Activated naive CD4-positive, alpha-beta T cell treated with anti-CD3 and anti-CD28 coated beads, Interleukin-2, amount 10 ng/mL, durations not matched to agents 7 days and 5 days (primary cell): ENCODE measurements at regions not wholly inside any gene's neighbourhood (a gene's known extent, or its start where the extent isn't known, plus 50 kb on each side); places are given as distances from the start of the nearest gene placed in this dataset.

Experiments
- CTCF ChIA-PET: fragments of 350-600 bp; sonication (Branson Sonifier 250); formaldehyde crosslinking; loops from one replicate; lab custom pipeline; 2021; ENCODE audit warnings: antibody characterized with exemption; lab: Charles Lee
- DNase-seq: peaks from one replicate; pipeline ENCODE4 v3.0.0-alpha.2; 2020
- H3K27ac Mint-ChIP-seq: one replicate; pipeline ENCODE4 v1.8.0; 2021; ENCODE audit warnings: mild to moderate bottlenecking, moderate library complexity, mixed read lengths
- H3K27me3 Mint-ChIP-seq: one replicate; pipeline ENCODE4 v1.8.0; 2021; ENCODE audit warnings: mild to moderate bottlenecking, mixed read lengths
- H3K36me3 Mint-ChIP-seq: one replicate; pipeline ENCODE4 v1.8.0; 2021; ENCODE audit warnings: mixed read lengths
- H3K4me1 Mint-ChIP-seq: one replicate; pipeline ENCODE4 v1.8.0; 2021; ENCODE audit warnings: mixed read lengths
- H3K4me3 Mint-ChIP-seq: one replicate; pipeline ENCODE4 v1.8.0; 2021; ENCODE audit warnings: mild to moderate bottlenecking, moderate library complexity, mixed read lengths
- H3K9me3 Mint-ChIP-seq: one replicate; pipeline ENCODE4 v1.8.0; 2021; ENCODE audit warnings: mixed read lengths

GRCh38 chr7:94266238-94266644 lies 128.5 kb upstream of the COL1A2 start:
- Mint-ChIP-seq H3K27ac (no peak overlapping the region), H3K27me3 (peaks cover 2% of the 10 kb centered on the region), H3K36me3 (no peaks in the 10 kb centered on the region), H3K4me1 (no peaks in the 10 kb centered on the region), H3K4me3 (no peak overlapping the region), H3K9me3 (no peaks in the 10 kb centered on the region)
- no peak for DNase-seq
- CTCF ChIA-PET = no interaction called here

- Mint-ChIP-seq H3K27me3 (no peaks in the 10 kb centered on the region), H3K36me3 (no peaks in the 10 kb centered on the region), H3K9me3 (no peaks in the 10 kb centered on the region), H3K4me3 (no peak overlapping the region), H3K27ac (no peak overlapping the region), H3K4me1 (no peaks in the 10 kb centered on the region)
- DNase-seq = no peak
- CTCF ChIA-PET = no interaction called here
Measured at GRCh38 chr7:94270772-94271171, 123.9 kb upstream of the COL1A2 start.

DNA sequence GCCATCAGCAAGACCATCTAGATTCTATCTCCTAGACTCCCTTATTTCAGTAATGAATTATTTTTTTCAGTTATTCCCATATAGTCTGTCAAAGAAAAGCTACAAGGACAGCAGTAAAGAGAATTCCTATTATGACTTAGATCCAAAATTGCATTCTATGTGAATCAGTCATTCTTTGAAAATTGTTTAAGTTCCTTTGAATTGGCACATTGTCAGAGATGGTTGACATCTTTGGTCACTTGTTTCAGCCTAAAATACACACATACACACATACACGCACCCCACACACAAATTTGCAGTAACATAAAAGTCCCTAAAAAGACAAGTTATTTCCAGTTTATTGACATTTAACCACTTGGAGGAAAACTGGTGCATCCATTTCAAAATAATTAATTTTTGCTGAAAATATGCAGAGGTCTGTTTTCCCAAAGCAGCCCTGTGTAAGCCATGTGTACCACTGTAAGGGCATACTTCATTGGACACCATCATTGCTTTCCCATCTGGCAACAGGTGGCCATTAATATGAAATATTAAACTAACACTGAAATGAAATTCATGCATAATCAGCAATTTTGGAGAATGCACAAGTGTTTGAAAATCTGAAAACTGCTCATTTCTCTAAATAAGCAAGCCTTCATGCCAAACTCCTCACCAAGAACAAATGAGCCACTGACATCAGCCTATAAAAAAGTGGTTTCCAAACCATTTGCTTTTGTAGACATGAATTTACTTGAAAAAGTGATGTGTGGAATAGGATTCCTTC lies 121.7 kb upstream of the COL1A2 start:
- no peak for DNase-seq
- H3K27ac Mint-ChIP-seq = no peak overlapping the region
- no peaks in the 10 kb centered on the region for H3K36me3 Mint-ChIP-seq
- H3K4me3 Mint-ChIP-seq = no peak overlapping the region
- no peaks in the 10 kb centered on the region for H3K4me1 Mint-ChIP-seq
- H3K27me3 Mint-ChIP-seq = no peaks in the 10 kb centered on the region
- CTCF ChIA-PET = no interaction called here
- H3K9me3 Mint-ChIP-seq = no peaks in the 10 kb centered on the region

DNA sequence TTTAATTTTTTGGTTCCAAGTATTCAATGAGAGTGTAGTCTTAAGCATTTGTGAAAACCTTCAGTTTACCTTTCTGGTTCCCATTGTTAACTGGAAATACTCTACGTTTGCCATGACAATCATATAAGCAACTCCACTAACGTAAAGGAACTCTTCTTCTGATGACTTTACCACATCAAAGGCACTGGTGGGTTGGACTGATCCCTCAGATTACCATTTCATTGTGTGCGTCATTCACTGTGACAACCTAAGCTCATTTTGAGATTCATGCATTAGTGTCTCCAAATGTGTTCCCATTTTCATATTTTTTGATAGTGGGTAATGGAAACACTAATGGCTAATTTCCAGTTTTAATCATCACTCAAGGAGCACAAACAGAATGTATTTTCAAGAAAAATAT lies 119.9 kb upstream of the COL1A2 start:
- no peaks in the 10 kb centered on the region for H3K27me3 Mint-ChIP-seq
- H3K4me3 Mint-ChIP-seq = no peak overlapping the region
- no peaks in the 10 kb centered on the region for H3K36me3 Mint-ChIP-seq
- H3K4me1 Mint-ChIP-seq = no peaks in the 10 kb centered on the region
- no peak overlapping the region for H3K27ac Mint-ChIP-seq
- H3K9me3 Mint-ChIP-seq = no peaks in the 10 kb centered on the region
- CTCF ChIA-PET = interaction anchor here (1.5 kb wide), 1 partner anchor 121 kb away, joined by 3 read pairs; no protein-coding TSS in a partner anchor
- no peak for DNase-seq

GRCh38 chr7:94276027-94276426 lies 118.7 kb upstream of the COL1A2 start:
- CTCF ChIA-PET = no interaction called here
- no peaks in the 10 kb centered on the region for H3K9me3 Mint-ChIP-seq
- no peak overlapping the region for H3K4me3 Mint-ChIP-seq
- H3K27ac Mint-ChIP-seq = no peak overlapping the region
- no peak for DNase-seq
- no peaks in the 10 kb centered on the region for H3K4me1 Mint-ChIP-seq
- H3K27me3 Mint-ChIP-seq = no peaks in the 10 kb centered on the region
- no peaks in the 10 kb centered on the region for H3K36me3 Mint-ChIP-seq

DNA sequence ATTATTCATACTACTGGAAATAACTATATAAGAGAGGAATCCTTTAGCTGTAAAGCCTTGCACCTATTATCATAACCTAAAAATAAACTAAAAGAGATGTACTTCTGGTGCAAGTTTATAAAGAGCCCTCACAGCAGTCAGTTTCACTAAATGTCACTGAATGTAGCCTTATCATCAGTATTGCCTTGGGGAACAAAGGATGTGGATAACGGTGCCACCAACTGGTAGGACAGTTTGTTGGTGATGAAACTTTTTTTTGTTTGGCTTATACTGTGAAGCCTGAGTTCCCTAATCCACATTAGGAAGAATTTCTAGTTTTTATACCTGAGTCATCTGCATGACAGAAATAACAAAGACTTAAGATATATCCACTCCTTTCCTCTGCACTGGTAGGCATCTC lies 117.9 kb upstream of the COL1A2 start:
- Mint-ChIP-seq H3K4me1 (no peaks in the 10 kb centered on the region), H3K27ac (no peak overlapping the region), H3K9me3 (no peaks in the 10 kb centered on the region), H3K4me3 (no peak overlapping the region), H3K36me3 (no peaks in the 10 kb centered on the region), H3K27me3 (no peaks in the 10 kb centered on the region)
- DNase-seq = no peak
- CTCF ChIA-PET = no interaction called here

DNA sequence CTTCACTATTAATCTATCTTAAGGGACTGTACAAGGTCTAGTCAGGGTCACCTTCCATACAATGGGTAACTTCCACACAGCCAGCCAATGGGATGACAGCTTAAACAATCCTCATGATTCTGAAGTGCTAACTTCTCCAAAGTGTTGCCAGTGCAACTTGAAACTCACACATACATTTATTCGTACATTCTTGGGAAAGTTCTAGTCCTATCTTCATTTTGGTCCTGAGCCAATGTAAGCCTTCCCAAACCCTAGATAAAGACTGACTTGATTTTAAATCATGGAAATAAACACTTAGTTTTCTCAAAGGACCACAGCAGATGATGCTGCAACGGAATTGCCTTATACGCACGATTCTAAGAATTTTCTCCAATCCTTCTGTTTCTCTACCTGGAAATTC lies 117.5 kb upstream of the COL1A2 start:
- CTCF ChIA-PET = no interaction called here
- Mint-ChIP-seq H3K9me3 (no peaks in the 10 kb centered on the region), H3K27ac (no peak overlapping the region)

DNA sequence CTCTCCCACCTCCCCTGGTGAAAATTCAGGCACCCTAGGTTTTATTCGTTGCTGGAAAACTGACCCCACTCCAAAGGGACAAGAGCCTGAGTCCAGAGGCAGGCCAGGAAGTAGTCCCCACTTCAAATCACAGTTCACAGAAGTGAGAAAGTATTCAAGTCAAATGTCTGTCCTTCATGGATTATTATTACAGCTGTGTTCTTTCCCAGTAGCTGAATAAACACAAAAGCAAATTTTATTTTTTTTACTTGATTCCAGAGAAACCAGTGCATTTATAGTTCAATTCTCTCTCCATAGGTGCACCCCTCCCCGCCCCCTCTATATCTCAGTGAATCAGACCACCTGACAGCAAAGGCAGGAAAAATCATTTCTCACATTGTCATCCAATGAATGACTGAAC lies 113.8 kb upstream of the COL1A2 start:
- no peak for DNase-seq
- Mint-ChIP-seq H3K27ac (no peak overlapping the region), H3K4me3 (no peak overlapping the region), H3K4me1 (no peaks in the 10 kb centered on the region), H3K36me3 (no peaks in the 10 kb centered on the region), H3K27me3 (no peaks in the 10 kb centered on the region), H3K9me3 (no peaks in the 10 kb centered on the region)
- CTCF ChIA-PET = no interaction called here

More for the DNA sequence above, 117.5 kb upstream of the COL1A2 start:
- Mint-ChIP-seq H3K36me3 (no peaks in the 10 kb centered on the region), H3K27me3 (no peaks in the 10 kb centered on the region), H3K4me3 (no peak overlapping the region), H3K4me1 (no peaks in the 10 kb centered on the region)
- no peak for DNase-seq

DNA sequence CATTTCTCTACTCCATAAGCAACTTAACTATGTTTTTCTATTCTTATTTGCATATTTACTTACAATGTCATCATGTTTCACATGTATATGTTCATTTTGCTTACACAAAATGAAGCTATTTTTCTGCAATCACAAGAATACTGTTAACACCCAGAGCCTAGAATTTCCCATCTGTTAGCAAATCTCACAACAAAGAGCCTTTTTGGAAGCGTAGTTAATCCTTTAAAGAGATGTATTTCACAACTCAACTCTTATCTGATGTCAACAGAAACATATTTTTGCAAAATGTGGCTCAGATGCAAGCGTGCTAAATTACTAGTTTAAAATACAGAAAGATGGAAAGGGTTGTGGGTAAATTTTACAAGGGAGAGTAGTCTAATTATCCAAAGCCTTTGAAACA lies 110.6 kb upstream of the COL1A2 start:
- Mint-ChIP-seq H3K27me3 (no peaks in the 10 kb centered on the region), H3K4me3 (no peak overlapping the region), H3K36me3 (no peaks in the 10 kb centered on the region), H3K9me3 (no peaks in the 10 kb centered on the region), H3K27ac (no peak overlapping the region), H3K4me1 (no peaks in the 10 kb centered on the region)
- no peak for DNase-seq
- CTCF ChIA-PET = no interaction called here

GRCh38 chr7:94286111-94286510 lies 108.6 kb upstream of the COL1A2 start:
- no peaks in the 10 kb centered on the region for H3K9me3 Mint-ChIP-seq
- DNase-seq = no peak
- H3K36me3 Mint-ChIP-seq = no peaks in the 10 kb centered on the region
- no peaks in the 10 kb centered on the region for H3K4me1 Mint-ChIP-seq
- H3K27ac Mint-ChIP-seq = no peak overlapping the region
- H3K27me3 Mint-ChIP-seq = no peaks in the 10 kb centered on the region
- CTCF ChIA-PET = no interaction called here
- no peak overlapping the region for H3K4me3 Mint-ChIP-seq

- Mint-ChIP-seq H3K27me3 (no peaks in the 10 kb centered on the region), H3K27ac (no peak overlapping the region), H3K9me3 (no peaks in the 10 kb centered on the region), H3K4me1 (no peaks in the 10 kb centered on the region), H3K36me3 (no peaks in the 10 kb centered on the region), H3K4me3 (no peak overlapping the region)
- CTCF ChIA-PET = no interaction called here
- no peak for DNase-seq
Measured at GRCh38 chr7:94288096-94288495, 106.6 kb upstream of the COL1A2 start.

DNA sequence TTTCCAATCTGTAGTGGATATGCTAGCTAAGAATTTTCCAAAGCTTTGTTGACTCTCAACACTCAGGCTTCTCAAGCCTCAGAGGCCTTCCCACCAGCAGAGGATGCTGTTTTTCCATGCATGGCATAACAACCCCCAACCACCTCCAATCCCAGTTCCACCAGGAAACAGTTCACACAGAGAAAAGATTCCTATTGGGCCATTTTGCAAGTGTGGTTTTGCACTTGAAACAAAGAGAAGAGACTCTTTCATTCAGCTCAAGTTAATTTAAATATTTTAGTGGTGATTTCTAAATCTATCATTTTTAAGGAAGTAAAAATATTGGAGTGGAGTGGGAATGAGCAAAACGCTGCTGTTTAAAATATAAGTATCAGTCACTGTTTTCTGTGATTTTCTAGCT lies 105.6 kb upstream of the COL1A2 start:
- Mint-ChIP-seq H3K36me3 (no peaks in the 10 kb centered on the region), H3K27ac (no peak overlapping the region), H3K4me3 (no peak overlapping the region), H3K4me1 (no peaks in the 10 kb centered on the region), H3K9me3 (no peaks in the 10 kb centered on the region), H3K27me3 (no peaks in the 10 kb centered on the region)
- DNase-seq = no peak
- CTCF ChIA-PET = no interaction called here

DNA sequence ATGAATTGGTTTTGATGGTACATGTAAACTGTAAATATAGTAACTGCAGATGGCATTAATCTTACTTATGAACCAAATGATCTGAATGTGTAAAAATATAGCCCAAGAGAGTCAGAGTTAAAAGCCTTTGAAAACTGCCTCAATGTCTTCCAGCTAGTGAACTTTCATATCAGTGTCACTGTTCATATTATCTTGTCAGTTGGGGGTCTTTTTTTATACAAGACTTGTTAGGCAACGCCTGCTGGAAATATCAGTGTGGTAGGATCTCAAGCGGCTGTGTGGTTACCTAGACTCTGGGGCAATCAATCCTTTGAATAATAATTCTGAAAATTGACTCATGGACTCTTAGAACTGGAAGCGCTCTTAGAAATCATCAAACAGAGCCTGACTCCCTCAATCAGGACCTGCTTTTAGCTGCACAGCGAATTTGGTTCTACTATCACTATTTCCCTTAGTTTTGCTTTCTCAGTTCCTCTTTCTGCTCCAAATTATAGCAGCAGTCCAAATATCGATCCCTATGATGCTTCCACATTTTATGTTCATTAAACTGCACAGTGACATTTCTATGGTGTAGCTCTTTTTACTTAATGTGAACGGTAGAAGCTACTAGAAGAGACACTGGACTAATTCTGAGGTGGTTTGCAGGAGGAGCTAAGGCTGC lies 100.1 kb upstream of the COL1A2 start:
- Mint-ChIP-seq H3K27me3 (no peaks in the 10 kb centered on the region), H3K9me3 (no peaks in the 10 kb centered on the region), H3K36me3 (no peaks in the 10 kb centered on the region), H3K27ac (no peak overlapping the region), H3K4me3 (no peak overlapping the region), H3K4me1 (no peaks in the 10 kb centered on the region)
- no peak for DNase-seq
- CTCF ChIA-PET = no interaction called here

- Mint-ChIP-seq H3K27ac (no peak overlapping the region), H3K36me3 (no peaks in the 10 kb centered on the region), H3K9me3 (no peaks in the 10 kb centered on the region), H3K27me3 (no peaks in the 10 kb centered on the region), H3K4me1 (no peaks in the 10 kb centered on the region), H3K4me3 (no peak overlapping the region)
- CTCF ChIA-PET = no interaction called here
- DNase-seq = no peak
Measured at GRCh38 chr7:94295850-94296249, 98.8 kb upstream of the COL1A2 start.

DNA sequence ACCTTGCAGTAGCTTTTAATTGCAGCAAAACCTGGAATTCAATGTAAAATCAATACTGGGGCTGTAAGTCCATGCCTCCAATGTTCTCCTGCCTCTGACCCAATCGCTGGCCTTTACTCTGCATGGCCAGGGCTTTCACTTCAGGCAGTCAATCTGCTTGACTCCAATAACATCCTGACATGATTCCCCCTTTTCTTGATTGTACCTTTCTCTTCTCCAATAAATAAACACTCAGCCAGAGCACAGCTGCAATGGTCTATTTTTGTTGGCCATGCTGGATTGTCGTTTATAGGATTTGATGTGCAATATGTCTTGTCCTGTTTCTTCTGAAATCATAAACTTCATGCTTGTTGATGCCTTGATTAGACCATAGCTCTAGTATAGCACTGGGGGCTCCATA lies 97.8 kb upstream of the COL1A2 start:
- Mint-ChIP-seq H3K27ac (no peak overlapping the region), H3K4me3 (no peak overlapping the region), H3K36me3 (no peaks in the 10 kb centered on the region), H3K9me3 (no peaks in the 10 kb centered on the region), H3K4me1 (no peaks in the 10 kb centered on the region), H3K27me3 (no peaks in the 10 kb centered on the region)
- CTCF ChIA-PET = no interaction called here
- DNase-seq = no peak
